Stomach (tissue), 4 donors: ENCODE measurements at regions not wholly inside any gene's neighbourhood (a gene's known extent, or its start where the extent isn't known, plus 50 kb on each side); places are given as distances from the start of the nearest gene placed in this dataset.

Source experiments
- EP300 ChIP-seq: sonication (generic); formaldehyde crosslinking; IDR thresholded peaks from one replicate; pipeline ENCODE4 v1.6.1; 2017; ENCODE audit warnings: antibody characterized with exemption
- POLR2A ChIP-seq, 4 donors: fragments of 450-650 bp; IDR thresholded peaks; one replicate each; pipeline ENCODE4 v1.6.1; 2016; ENCODE audit warnings: antibody characterized with exemption in 4 of 4, control low read depth in 2 of 4, mild to moderate bottlenecking in 1 of 4, moderate library complexity in 1 of 4
- POLR2AphosphoS5 ChIP-seq, 3 donors: sonication (generic); formaldehyde crosslinking; IDR thresholded peaks; one replicate each; pipeline ENCODE4 v1.6.1; 2016; ENCODE audit warnings: antibody characterized with exemption in 3 of 3
- TF ChIP-seq, protein P1 (sequence below), 7 experiments: fragments of 450-650 bp in 4 of 7; fragments of 200-600 bp in 3 of 7; sonication (generic) in 3 of 7; IDR thresholded peaks; one replicate each; pipeline ENCODE4 v1.5.1; 2016 to 2019; ENCODE audit warnings: antibody characterized with exemption in 7 of 7, control low read depth in 2 of 7, mild to moderate bottlenecking in 1 of 7

DNA sequence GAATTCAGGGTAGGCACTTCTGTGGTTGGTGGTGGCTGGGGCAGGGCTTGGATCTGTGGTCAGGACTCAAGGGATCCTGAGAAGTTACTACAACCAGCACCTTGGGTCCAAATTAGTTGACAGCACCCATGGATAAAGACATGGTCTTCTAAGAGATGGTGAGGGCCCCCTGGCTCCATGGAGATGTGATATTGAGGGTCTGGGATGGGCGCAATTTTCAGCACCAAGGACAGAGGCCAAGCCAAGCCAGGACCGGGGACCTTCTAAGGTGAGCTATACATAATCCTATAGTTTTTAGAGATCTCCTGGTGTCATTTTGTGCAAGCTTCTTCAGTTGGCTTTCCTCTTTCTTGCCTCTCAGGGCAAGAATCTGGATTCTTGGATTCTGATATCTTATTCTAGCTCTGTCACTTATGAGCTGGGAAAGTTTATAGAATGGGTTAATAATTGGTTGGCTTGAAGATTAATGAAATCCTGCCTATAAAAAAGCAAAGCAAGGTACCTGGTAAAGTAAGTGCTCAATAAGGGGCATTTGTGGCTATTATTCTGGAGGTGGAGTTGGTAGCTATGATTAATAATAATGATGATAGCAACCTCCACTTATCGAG is 130.1 kb upstream of the LHX5 start:
- TF ChIP-seq, protein P1, sequence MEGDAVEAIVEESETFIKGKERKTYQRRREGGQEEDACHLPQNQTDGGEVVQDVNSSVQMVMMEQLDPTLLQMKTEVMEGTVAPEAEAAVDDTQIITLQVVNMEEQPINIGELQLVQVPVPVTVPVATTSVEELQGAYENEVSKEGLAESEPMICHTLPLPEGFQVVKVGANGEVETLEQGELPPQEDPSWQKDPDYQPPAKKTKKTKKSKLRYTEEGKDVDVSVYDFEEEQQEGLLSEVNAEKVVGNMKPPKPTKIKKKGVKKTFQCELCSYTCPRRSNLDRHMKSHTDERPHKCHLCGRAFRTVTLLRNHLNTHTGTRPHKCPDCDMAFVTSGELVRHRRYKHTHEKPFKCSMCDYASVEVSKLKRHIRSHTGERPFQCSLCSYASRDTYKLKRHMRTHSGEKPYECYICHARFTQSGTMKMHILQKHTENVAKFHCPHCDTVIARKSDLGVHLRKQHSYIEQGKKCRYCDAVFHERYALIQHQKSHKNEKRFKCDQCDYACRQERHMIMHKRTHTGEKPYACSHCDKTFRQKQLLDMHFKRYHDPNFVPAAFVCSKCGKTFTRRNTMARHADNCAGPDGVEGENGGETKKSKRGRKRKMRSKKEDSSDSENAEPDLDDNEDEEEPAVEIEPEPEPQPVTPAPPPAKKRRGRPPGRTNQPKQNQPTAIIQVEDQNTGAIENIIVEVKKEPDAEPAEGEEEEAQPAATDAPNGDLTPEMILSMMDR (IDR thresholded peaks at IDR 0.05): no peak
- no peak for TF ChIP-seq POLR2AphosphoS5 (IDR thresholded peaks at IDR 0.05)
- TF ChIP-seq POLR2A (IDR thresholded peaks at IDR 0.05): no peak
- TF ChIP-seq EP300: no peak
